SK-MEL-5 (cell line): ENCODE measurements at regions not wholly inside any gene's neighbourhood (a gene's known extent, or its start where the extent isn't known, plus 50 kb on each side); places are given as distances from the start of the nearest gene placed in this dataset.

Source experiments
- DNase-seq: peaks from one replicate; pipeline ENCODE4 v3.0.0-alpha.2; 2016; ENCODE audit warnings: low read depth, low spot score
- in situ Hi-C: cut with HindIII; loops from 2 replicates; pipeline ENCODE4 v1.10.0; 2016; ENCODE audit warnings: low sequenced_read_pairs, high pct_unique_total_duplicates, low pct_unique_long_range_greater_than_20kb

DNA sequence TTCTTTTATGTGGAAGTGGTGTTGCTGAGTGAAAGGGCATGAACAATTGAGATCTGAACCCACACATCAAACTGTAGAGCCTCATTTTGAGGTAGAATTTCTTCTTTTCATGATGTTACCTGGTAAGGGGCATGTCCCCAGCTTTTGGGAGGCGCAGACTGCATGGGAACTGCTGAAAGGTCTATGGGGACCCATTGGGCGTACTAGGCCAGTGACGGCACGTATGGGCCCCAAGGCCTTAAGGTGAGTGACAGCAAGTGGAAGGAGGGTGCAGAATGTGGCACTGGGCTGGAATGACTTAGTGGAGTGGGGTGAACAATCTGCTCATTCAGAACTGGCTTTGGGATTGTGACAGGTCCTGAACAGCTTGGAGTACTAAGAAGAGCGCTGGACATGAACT, 123.6 kb upstream of the RGMA start:
- DNase-seq, result no peak
- in situ Hi-C loops, result no loop called here

DNA sequence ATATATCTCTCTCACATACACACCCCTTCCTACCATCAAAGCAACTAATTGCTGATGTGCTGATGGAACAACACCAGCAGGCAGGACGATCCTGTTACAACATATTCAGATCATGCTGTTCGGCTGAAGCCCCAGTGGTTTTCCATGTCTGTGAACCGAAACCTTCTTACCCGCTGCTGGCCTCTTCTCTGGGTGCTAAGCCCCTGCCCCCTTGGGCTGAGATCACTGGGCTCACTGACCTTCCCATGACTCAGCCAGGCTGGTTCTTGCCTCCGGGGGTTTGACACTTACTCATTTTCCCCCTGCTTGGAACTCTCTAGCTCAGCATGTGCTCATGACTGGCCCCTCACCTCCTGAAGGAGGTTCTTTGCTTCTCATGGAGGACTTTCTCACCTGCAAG, 122.0 kb upstream of the RGMA start:
- in situ Hi-C loops, result no loop called here
- DNase-seq, result peak; percentile 8

DNA sequence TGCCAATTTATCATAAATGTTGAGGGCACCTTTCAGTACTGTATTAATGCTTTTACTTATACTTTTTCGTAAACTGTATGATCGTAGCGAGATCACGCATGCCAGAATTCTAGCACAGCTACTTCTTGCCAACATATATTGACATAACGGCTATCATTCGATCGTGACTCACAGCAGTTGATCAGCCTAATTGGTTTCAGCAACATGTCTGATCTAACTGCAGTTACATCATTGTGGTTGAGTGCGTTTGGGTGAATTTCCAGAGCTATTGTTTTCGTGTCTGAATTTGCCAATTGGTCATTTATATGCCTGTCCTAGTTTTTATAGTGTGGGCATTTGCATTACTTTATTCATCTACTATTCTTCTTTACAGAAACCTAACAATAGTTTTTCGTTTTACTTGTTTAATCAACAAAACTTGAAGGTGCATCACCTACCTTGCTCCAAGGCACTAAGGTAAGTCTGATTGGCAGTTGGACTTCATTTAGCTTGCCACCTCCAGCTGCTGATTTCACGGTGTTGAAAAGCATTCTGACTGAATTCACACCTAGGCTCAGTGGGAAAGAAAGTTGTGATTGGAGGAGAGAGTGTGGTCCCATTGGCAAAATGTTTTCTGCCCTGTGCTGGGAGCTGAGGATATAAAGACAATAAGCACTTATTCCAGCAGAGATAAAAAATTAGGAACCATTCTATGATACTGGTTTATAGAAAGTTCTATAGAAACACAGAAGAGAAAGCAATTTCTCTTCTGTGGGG, 120.9 kb upstream of the RGMA start:
- in situ Hi-C loops, result no loop called here
- no peak for DNase-seq

DNA sequence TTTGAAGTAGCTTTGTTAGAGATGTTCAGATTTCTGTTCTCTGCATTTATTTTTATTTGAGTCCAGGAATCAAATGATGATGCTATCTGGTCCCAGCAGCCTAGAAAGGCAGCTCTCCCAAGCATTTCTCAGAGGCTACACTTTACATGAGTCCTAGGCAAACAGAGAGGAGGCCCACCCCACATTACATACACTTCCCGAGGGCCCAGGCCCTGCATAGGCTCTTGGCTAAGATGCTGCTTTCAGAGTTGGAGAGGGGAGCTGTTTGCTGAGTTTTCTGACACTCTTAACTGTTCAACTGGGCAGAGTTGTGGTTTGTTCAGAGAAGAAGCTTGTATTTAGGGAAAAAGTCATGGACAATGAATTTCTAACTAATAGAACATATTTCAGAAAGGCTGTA, 117.9 kb upstream of the RGMA start:
- no peak for DNase-seq
- in situ Hi-C loops, result no loop called here

DNA sequence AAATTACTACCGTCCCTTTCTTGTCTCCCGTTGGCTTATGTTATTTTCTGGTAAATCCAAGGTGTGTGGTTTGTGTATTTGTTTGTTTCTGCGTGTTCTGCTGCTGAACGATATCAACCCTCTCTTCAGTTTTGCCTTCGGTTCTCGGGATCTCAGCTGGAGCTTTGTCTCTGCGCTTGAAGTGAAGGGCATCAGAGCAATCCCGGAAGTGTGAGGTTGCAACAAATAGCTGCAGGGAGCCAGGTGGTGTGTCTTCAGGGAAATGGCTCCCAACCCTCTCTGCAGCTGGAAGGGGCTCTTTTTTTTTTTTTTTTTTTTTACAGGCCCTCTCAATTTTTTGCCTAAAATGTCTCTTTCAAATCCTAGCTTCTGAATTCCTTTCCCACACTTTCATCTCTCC, 116.4 kb upstream of the RGMA start:
- in situ Hi-C loops, result no loop called here
- DNase-seq, result no peak

DNA sequence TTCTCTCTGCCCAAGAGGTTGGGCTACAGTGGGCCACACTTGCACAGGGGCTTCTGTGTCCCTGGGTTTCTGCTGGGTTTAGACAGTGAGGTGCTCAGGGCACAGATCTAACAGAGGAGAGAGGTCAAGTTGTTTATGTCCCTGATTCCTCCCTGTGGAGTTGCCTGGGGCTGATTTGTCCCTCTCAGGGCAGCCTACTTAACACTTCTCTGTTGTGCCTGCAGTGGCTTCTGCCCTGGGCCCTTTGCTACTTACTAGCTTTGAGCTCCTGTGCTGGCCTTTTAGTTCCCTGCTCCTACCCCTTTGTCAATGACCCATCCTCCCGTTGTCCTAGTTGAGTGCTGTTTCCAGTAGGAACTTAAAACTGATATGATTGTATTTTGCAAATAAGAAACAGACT, 114.0 kb upstream of the RGMA start:
- in situ Hi-C loops, result no loop called here
- no peak for DNase-seq

DNA sequence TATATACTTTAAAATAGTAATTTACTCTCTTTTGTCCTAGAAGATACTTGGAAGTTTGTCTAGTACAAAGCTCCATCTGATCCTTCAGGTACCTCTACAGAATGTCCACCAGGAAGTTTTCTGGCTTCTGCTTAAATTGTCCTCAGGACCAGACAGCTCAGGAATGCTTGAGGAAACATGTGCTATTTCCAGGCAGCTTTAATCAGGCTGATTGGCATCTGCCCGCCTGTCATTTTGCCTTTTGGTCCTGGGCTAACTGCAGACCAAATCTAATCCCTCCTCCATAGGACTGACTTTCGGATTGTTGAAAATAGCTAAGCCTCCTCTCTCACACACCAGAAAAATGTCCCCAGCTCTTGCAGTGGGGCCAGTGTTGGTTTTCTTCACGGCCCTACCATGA, 113.4 kb upstream of the RGMA start:
- no peak for DNase-seq

DNA sequence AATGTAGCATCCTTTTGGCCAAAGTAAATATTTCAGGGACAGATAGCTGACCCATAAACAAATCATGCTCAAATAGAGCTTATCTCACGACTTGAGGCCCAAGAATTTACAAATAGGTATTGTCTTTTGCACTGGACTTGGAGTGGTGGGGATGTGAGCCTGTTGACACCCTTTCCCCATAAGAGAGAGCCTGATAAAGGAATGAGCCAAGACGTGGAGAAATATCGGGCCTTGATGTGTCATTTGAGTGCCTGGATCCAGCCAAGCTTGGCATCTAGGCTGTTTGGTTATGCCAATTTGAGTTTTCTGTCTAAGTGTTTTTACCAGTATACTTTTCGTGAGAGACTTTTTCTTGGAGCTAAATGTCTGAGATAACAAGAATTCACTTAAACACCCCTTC, 112.9 kb upstream of the RGMA start:
- in situ Hi-C loops, result no loop called here
- DNase-seq, result no peak

More for the DNA sequence above, 113.4 kb upstream of the RGMA start:
- in situ Hi-C loops, result no loop called here

DNA sequence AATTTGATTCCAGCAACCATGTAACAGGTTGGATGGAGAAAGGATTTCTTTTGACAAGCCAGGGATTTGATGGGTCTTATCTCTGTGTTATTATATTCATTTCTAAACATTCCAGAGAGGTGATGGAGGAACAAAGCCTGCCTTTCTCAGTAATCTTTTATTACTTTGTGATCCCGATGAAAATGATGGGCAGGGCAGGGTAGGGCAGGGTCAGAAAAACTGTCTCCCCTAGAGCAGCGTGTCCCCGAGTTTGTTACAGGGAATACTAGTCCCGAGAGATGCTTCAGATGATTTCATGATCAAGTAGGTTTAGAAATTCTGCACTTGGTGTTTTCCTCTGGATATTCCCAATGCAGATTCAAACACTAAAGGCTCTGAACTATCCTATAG, 111.8 kb upstream of the RGMA start:
- DNase-seq, result no peak
- in situ Hi-C loops, result no loop called here

DNA sequence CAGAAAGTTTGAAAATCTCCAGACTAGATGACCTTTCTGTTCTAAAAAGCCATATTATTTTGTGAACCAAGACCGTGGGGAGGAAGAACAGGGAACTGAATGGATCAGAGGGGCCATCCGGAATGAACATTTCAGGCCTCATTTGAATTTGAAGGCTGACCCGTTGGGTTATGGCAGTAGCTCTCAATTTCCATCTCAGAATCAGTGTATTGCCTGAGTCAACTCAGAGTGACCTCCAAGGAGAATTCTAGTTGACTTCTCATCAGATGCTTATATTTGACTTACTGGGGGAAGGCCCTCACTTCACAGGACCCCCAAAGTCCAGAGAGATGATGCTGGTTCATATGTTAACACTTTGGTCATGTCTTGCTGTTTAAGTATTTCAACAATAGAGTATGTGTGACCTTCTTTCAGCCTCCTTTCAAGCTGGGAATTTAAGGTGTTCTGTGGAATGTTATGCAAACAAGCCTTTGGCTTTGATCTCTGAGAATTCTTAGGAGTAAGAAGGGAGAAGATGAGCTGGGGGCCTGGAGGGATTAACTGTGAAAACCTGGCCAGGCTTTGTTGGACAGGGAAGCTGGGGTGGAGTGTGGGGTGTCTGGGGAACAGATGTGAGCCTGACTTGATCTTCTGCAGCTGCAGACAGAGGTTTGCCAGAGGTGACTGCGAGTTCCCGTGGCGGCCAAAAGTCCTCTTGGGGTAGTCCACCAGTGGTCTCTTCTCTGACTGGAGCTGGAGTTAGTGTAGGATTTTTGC, 111.2 kb upstream of the RGMA start:
- DNase-seq, result no peak
- in situ Hi-C loops, result no loop called here

DNA sequence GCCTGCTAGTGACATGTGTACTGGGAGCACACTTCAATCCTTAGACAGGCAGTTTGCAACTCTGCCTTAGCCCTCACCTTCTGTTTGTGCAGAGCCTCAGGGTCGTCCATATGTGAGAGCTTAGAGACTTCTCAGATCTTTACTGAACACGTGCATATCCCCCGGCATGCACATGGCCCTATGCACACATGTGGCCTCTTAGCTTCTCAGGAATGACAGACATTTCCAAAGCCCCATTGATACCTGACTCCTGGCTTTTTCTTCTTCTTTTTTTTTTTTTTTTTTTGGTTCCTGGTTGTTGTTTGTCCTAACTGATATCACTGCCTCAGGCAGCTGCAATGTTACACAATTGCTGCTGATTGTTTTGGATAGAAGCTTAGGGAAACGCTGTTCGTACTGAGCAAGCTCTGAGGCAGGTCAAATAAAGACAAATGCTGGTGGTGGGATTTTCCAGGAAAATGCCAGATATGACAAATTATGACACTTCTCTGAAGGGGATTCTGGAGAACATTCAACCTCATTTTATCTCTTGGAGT, 107.2 kb upstream of the RGMA start:
- in situ Hi-C loops, result no loop called here
- no peak for DNase-seq

DNA sequence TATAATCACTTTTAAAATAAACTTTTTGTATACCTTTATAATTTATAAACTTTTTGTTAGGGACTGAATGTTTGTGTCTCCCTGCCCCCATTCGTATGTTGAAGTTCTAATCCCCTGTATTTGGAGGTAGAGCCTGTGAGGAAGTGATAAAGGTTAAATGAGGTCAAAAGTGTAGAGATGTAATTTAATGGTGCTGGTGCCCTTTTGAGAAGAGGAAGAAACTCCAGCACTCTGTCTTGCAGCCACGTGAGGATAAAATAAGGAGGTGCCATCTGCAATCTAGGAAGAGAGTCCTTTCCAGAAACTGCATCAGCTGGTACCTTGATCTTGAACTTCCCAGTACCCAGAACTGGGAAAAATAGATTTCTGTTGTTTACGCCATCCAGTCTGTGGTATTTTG, 106.1 kb upstream of the RGMA start:
- no peak for DNase-seq
- in situ Hi-C loops, result no loop called here

DNA sequence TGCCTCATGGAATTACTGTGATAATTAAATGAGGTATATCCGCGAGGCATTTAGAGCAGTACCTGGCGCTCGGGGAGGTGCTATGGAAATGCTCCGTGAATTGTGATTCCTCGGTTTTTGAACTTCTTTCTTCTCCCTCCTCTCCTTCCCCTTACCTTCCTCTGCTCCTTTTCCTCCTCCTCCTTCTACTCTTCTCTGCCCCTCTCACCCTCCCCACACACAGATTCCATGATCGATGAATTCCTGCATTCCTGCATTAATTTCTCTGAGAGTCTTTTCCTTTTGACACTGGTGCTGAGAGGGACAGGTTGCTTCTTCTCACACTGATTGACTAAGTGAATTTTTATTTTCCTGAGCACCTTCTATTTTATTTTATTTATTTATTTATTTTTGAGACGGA, 101.2 kb upstream of the RGMA start:
- in situ Hi-C loops, result no loop called here
- DNase-seq, result no peak

DNA sequence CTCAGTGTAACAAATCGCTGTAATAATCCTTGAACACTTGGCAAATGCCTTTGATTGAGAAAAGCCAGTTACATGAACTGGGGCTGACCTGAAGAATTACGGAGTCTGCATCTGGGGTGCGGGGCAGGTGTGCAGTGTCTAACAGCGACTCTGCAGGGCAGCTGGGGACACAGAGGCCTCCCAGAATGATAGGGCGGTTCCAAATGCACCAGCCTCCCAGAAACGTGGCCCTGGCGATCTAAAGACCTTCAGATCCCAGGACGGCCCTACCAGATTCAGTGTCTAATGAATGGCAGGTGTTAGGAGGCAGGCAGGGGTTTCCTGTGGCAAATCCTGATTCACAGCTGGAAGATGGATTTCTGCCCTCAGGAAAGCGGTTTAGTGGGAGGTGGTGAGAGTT, 100.5 kb upstream of the RGMA start:
- no peak for DNase-seq
- in situ Hi-C loops, result no loop called here

DNA sequence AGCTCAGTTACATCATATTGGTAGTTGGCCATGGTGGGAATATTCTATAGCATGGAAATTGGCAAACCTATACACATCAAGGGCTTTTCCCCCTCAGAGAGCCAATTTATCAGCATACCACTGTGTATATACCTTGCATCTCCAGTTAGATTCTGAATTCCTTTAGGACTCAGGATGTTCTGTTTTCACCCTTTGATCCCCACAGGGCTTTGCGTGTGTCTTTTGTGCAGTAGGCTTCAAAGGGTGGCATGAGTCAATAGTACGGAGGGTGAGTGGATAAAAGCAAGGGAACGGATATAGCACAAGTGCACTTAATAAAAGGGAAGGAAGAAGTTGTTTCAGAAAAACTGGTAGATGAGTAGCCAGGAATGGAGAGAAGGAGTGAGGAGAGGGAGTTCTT, 99.2 kb upstream of the RGMA start:
- in situ Hi-C loops, result no loop called here
- no peak for DNase-seq

DNA sequence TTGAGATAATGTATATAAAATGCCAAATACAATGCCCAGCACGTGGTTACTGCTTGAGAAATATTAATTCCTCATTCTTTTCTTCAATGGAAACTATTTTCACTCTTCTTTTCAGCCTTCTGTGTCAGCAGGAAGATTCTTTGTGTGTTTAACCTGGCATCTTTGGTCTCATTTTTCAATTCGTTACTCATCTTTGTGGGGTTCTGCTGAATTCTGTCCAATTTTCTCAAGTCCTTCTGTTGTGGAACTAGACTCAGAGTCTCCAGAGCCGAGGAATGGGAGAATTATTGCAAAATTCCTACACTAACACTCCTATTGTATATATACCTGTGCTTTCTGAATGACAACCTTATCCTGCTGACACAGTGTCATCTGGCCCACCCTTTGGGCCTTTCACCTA, 96.8 kb upstream of the RGMA start:
- DNase-seq, result no peak
- in situ Hi-C loops, result no loop called here

DNA sequence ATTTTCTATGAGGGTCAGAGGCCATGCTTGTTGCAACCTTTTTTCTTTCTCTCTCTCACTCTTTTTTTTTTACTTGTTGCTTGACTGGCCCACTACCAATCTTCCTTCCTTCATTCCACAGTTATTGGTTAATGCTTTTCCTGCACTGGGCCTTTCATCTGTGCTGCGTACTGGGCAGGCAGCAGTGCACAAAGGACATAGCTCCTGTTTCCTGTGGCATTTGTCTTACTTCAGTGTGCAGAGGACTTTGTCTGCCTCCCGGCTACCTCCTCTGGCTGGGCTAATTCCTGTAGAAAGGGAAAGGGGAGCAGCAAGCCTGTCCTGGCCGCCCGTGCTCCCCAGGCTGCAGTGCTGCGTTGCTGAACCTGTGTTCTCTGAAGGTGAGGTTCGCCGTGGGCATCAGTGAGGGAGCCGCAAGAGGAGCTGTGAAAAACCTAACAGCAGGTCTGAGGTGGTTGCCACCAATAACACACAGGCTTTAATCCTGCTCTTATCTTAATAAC, 93.7 kb upstream of the RGMA start:
- in situ Hi-C loops, result no loop called here
- DNase-seq, result no peak

DNA sequence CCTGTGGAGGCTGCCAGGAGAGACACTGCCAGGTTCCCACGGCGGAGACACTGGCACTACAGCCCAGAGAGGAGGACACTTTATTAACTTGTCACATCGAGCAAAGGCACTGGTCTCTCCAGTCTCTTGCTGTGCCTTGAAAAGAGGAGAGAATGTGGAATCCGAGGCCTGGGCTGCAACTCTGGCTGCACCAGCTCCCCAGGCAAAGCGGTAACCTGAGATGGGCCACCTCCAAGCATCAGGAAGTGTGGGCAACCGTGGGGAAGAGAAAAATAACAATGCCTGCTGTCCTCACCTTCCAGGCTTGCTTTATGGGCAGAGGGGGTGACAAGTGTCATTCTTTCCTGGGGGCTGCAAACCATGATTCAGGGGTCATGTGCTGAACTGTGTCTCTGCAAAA, 91.6 kb upstream of the RGMA start:
- in situ Hi-C loops, result no loop called here

DNA sequence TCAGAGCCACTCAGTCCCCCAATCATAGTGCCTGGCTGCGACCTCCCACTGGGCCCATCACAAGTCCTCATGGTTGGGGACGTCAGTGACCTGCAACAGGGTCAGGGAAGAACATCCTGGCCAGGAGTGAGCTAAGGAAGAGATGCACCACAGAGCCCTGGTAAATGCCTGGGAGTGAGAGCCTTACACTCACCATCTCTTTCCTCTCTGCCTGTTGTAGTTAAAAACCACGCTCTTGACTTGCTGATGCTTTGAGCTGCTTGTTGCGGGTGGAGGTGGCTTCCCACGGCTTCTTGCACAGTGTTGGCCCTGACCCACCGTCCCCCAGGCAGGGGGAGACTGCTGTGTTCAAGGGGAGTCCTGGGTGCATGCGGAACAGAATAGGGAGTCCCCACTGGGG, 91.1 kb upstream of the RGMA start:
- DNase-seq, result no peak
- in situ Hi-C loops, result no loop called here

More for the DNA sequence above, 91.6 kb upstream of the RGMA start:
- DNase-seq, result no peak
